K562 (cell line): ENCODE measurements at regions not wholly inside any gene's neighbourhood (a gene's known extent, or its start where the extent isn't known, plus 50 kb on each side); places are given as distances from the start of the nearest gene placed in this dataset.

Experiments used
- ATAC-seq: fragments of 200-7000 bp; cut with Tn5 transposase; 3 replicates; pipeline ENCODE4 v1.9.1; 2020; ENCODE audit warnings: moderate library complexity
- BruUV-seq: library from RNA; stranded (reverse); fragments of 400-500 nt; replicated peaks from 2 replicates; lab custom pipeline; 2021; lab: Mats Ljungman, UMichigan
- CTCF ChIA-PET: fragments of 300-600 bp; formaldehyde crosslinking; extraction: SDS; loops from one replicate; lab custom pipeline; 2021; ENCODE audit warnings: low intra/inter-chr PET ratio; lab: Yijun Ruan, JAX
- POLR2A ChIA-PET: fragments of 300-600, 350-650 bp; sonication (Branson Sonifier 250); formaldehyde crosslinking; extraction: SDS; loops from one replicate; lab custom pipeline; 2021; ENCODE audit warnings: antibody characterized with exemption, inconsistent platforms; lab: Yijun Ruan, JAX
- DNase-seq, 4 experiments: peaks; one replicate each; pipeline versions ENCODE4 v3.0.0 to v3.0.0-alpha.2; 2011 to 2018; ENCODE audit warnings: low spot score in 3 of 4, mixed read lengths in 3 of 4; ENCODE audit errors: extremely low read depth in 1 of 4
- FAIRE-seq: peaks from 2 replicates; lab custom pipeline; 2011; peaks lifted over from hg19 to GRCh38; lab: Jason Lieb, UNC
- H2AFZ ChIP-seq: 2 replicates; pipeline ENCODE4 v1.6.0; 2011; ENCODE audit warnings: low read depth, low read length, control low read depth, inconsistent platforms
- H3K27ac ChIP-seq: fragments of 200-600 bp; 3 replicates; pipeline ENCODE4 v1.8.0; 2011; ENCODE audit warnings: low read depth, mild to moderate bottlenecking, control low read depth, inconsistent platforms, low read length, moderate library complexity, mixed read lengths; ENCODE audit errors: extremely low read depth
- H3K27me3 ChIP-seq, 2 experiments: fragments of 300-600 bp in 1 of 2; 2 replicates in 1 of 2; 3 replicates in 1 of 2; pipeline versions ENCODE4 v1.6.0 to v1.8.0; 2011; ENCODE audit warnings: inconsistent platforms in 2 of 2, low read length in 2 of 2, mild to moderate bottlenecking in 1 of 2, mixed read lengths in 1 of 2, moderate library complexity in 1 of 2; ENCODE audit not compliant: control insufficient read depth in 2 of 2, insufficient read depth in 2 of 2
- H3K36me3 ChIP-seq: fragments of 300-600 bp; 3 replicates; pipeline ENCODE4 v1.8.0; 2011; ENCODE audit warnings: mild to moderate bottlenecking, low read length, inconsistent platforms; ENCODE audit not compliant: control insufficient read depth, insufficient read depth
- H3K4me1 ChIP-seq, 2 experiments: fragments of 200-600 bp in 1 of 2; replicated peaks in 1 of 2; 2 replicates in 1 of 2; 3 replicates in 1 of 2; pipeline versions ENCODE4 v1.5.1 to v1.8.0; 2011; ENCODE audit warnings: inconsistent platforms in 2 of 2, low read length in 2 of 2, mild to moderate bottlenecking in 1 of 2, mixed read lengths in 1 of 2, moderate library complexity in 1 of 2; ENCODE audit not compliant: control insufficient read depth in 2 of 2, insufficient read depth in 2 of 2
- H3K4me2 ChIP-seq: 2 replicates; pipeline ENCODE4 v1.6.1; 2011; ENCODE audit warnings: low read length, control low read depth, inconsistent platforms, mixed read lengths; ENCODE audit not compliant: insufficient read depth
- H3K4me3 ChIP-seq: fragments of 200-600 bp; sonication (generic), shearing (Covaris generic); 2 replicates; pipeline ENCODE4 v1.5.1; 2016; ENCODE audit warnings: control low read depth, inconsistent platforms
- H3K79me2 ChIP-seq: fragments of 200-600 bp; 3 replicates; pipeline ENCODE4 v1.8.0; 2011; ENCODE audit warnings: low read length, inconsistent platforms; ENCODE audit not compliant: control insufficient read depth, insufficient read depth
- H3K9ac ChIP-seq, 2 experiments: 2 replicates each; pipeline versions ENCODE4 v1.6.0 to v1.6.1; 2011; ENCODE audit warnings: low read depth in 2 of 2, low read length in 2 of 2, control low read depth in 1 of 2, inconsistent platforms in 1 of 2, mild to moderate bottlenecking in 1 of 2, mixed read lengths in 1 of 2; ENCODE audit not compliant: insufficient read depth in 1 of 2
- H3K9me1 ChIP-seq: one replicate; pipeline ENCODE4 v1.6.0; 2011; ENCODE audit warnings: inconsistent platforms, mild to moderate bottlenecking, low read length, moderate library complexity; ENCODE audit not compliant: control insufficient read depth, insufficient read depth
- H3K9me3 ChIP-seq: replicated peaks from 2 replicates; pipeline ENCODE4 v1.5.1; 2011; ENCODE audit warnings: low read depth, low read length, inconsistent platforms; ENCODE audit not compliant: control insufficient read depth, insufficient read depth
- H4K20me1 ChIP-seq: replicated peaks from 2 replicates; pipeline ENCODE4 v1.6.1; 2011; ENCODE audit warnings: low read length, inconsistent platforms, mixed read lengths; ENCODE audit not compliant: control insufficient read depth, insufficient read depth
- HNRNPLL ChIP-seq: fragments of 200-400 bp; formaldehyde crosslinking; IDR thresholded peaks from 2 replicates; pipeline ENCODE4 v1.6.1; 2017; ENCODE audit warnings: low read length, low read depth, mild to moderate bottlenecking; ENCODE audit not compliant: poor library complexity, severe bottlenecking
- JUND ChIP-seq, 2 experiments: IDR thresholded peaks; 2 replicates in 1 of 2; 3 replicates in 1 of 2; pipeline ENCODE4 v1.6.1; 2011; ENCODE audit warnings: borderline replicate concordance in 2 of 2, low read depth in 2 of 2, low read length in 2 of 2, improper control_type of control experiment in 1 of 2, missing biosample characterization in 1 of 2, missing genetic modification characterization in 1 of 2, missing genetic modification reagents in 1 of 2
- RBM39 ChIP-seq: fragments of 200-400 bp; formaldehyde crosslinking; optimal IDR thresholded peaks from 2 replicates; pipeline ENCODE3; 2018; ENCODE audit warnings: low read depth, low read length
- SMC3 ChIP-seq: conservative IDR thresholded peaks from 2 replicates; pipeline ENCODE4 v1.6.1; 2011; ENCODE audit warnings: low read depth, low read length, improper control_type of control experiment; ENCODE audit not compliant: insufficient read depth
- TRIM24 ChIP-seq, 2 experiments: fragments of 450-650 bp; IDR thresholded peaks; 2 replicates each; pipeline ENCODE4 v1.6.1; 2016
- ZNF175 ChIP-seq: fragments of 200-800 bp; sonication (Bioruptor generic); IDR thresholded peaks from 2 replicates; pipeline ENCODE4 v1.6.1; 2016; ENCODE audit warnings: low read depth, mild to moderate bottlenecking, missing genetic modification characterization, missing compliant biosample characterization
- ZNF354B ChIP-seq: fragments of 250-450 bp; sonication (Bioruptor Pico); IDR thresholded peaks from 2 replicates; pipeline ENCODE4 v1.4.0; 2020
- WGBS: fragments of 100-300 bp; shearing (Covaris generic); methylation state at CpG from one replicate; pipeline ENCODE4 v1.1.6; 2016; ENCODE audit warnings: low coverage, mixed read lengths; ENCODE audit not compliant: insufficient coverage; ENCODE audit errors: missing lambda C conversion rate; 5-methylcytosine and 5-hydroxymethylcytosine counted together
- in situ Hi-C: fragments of 300-500 bp; cut with MboI; formaldehyde crosslinking; loops from 4 replicates; pipeline ENCODE4 v1.15.0; 2018; ENCODE audit warnings: inconsistent platforms, mixed read lengths
- intact Hi-C: fragments of 100-400 bp; cut with micrococcal nuclease; formaldehyde crosslinking; loops from 2 replicates; pipeline ENCODE4 v1.14.2; 2022
- TF ChIP-seq, protein P1 (sequence below): fragments of 200-600 bp; sonication (generic); IDR thresholded peaks from one replicate; pipeline ENCODE4 v1.6.1; 2012; ENCODE audit warnings: mild to moderate bottlenecking, low read depth, low read length, inconsistent platforms
- TF ChIP-seq, protein P2 (sequence below), 2 experiments: fragments of 450-650 bp in 1 of 2; sonication (generic) in 1 of 2; formaldehyde crosslinking in 1 of 2; IDR thresholded peaks in 1 of 2; conservative IDR thresholded peaks in 1 of 2; 2 replicates each; pipeline versions ENCODE4 v1.6.1 to v1.8.1; 2016 to 2023; ENCODE audit warnings: mild to moderate bottlenecking in 2 of 2, moderate library complexity in 2 of 2, inconsistent platforms in 1 of 2, missing genetic modification reagents in 1 of 2

DNA sequence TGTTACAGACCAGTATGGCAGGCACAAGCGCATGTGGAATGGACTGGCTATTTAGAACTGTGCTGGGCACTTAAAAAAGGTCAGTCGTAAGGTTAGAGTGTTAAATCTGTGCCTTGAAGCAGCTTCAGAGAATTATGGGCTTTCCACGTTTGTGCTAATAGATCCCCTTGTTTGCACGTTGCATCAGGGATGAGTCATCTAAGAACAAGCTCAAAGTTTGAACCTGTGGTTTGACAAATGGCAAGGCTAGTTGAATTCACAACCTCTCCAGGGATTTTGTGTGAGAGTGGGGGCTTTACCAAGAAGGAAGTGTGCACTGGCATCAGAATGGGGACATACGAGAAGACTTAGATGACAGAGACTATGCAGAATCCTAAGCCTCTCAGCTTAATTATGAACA lies 249.6 kb downstream of the IRX1 start:
- H3K27ac ChIP-seq: no peak overlapping the region
- WGBS: 2% methylated on average over 5 of the region's 5 CpGs
- TF ChIP-seq ZNF175 (CRISPR knock-in tag) (no peak), JUND (IDR thresholded peaks at IDR 0.05; ENCODE audit: borderline replicate concordance, low read depth, low read length) (no peak), JUND (tag; IDR thresholded peaks at IDR 0.05; ENCODE audit: borderline replicate concordance, low read depth, low read length) (0 out of 3 replicates have a peak, but pooled peaks have one; percentile 14), HNRNPLL (no peak), SMC3 (no peak), TRIM24 (IDR thresholded peaks at IDR 0.05) (peak in 1 of 2 experiments; percentile 16; a peak in 2 of 4 replicates), RBM39 (no peak), ZNF354B (no peak)
- TF ChIP-seq, protein P1, sequence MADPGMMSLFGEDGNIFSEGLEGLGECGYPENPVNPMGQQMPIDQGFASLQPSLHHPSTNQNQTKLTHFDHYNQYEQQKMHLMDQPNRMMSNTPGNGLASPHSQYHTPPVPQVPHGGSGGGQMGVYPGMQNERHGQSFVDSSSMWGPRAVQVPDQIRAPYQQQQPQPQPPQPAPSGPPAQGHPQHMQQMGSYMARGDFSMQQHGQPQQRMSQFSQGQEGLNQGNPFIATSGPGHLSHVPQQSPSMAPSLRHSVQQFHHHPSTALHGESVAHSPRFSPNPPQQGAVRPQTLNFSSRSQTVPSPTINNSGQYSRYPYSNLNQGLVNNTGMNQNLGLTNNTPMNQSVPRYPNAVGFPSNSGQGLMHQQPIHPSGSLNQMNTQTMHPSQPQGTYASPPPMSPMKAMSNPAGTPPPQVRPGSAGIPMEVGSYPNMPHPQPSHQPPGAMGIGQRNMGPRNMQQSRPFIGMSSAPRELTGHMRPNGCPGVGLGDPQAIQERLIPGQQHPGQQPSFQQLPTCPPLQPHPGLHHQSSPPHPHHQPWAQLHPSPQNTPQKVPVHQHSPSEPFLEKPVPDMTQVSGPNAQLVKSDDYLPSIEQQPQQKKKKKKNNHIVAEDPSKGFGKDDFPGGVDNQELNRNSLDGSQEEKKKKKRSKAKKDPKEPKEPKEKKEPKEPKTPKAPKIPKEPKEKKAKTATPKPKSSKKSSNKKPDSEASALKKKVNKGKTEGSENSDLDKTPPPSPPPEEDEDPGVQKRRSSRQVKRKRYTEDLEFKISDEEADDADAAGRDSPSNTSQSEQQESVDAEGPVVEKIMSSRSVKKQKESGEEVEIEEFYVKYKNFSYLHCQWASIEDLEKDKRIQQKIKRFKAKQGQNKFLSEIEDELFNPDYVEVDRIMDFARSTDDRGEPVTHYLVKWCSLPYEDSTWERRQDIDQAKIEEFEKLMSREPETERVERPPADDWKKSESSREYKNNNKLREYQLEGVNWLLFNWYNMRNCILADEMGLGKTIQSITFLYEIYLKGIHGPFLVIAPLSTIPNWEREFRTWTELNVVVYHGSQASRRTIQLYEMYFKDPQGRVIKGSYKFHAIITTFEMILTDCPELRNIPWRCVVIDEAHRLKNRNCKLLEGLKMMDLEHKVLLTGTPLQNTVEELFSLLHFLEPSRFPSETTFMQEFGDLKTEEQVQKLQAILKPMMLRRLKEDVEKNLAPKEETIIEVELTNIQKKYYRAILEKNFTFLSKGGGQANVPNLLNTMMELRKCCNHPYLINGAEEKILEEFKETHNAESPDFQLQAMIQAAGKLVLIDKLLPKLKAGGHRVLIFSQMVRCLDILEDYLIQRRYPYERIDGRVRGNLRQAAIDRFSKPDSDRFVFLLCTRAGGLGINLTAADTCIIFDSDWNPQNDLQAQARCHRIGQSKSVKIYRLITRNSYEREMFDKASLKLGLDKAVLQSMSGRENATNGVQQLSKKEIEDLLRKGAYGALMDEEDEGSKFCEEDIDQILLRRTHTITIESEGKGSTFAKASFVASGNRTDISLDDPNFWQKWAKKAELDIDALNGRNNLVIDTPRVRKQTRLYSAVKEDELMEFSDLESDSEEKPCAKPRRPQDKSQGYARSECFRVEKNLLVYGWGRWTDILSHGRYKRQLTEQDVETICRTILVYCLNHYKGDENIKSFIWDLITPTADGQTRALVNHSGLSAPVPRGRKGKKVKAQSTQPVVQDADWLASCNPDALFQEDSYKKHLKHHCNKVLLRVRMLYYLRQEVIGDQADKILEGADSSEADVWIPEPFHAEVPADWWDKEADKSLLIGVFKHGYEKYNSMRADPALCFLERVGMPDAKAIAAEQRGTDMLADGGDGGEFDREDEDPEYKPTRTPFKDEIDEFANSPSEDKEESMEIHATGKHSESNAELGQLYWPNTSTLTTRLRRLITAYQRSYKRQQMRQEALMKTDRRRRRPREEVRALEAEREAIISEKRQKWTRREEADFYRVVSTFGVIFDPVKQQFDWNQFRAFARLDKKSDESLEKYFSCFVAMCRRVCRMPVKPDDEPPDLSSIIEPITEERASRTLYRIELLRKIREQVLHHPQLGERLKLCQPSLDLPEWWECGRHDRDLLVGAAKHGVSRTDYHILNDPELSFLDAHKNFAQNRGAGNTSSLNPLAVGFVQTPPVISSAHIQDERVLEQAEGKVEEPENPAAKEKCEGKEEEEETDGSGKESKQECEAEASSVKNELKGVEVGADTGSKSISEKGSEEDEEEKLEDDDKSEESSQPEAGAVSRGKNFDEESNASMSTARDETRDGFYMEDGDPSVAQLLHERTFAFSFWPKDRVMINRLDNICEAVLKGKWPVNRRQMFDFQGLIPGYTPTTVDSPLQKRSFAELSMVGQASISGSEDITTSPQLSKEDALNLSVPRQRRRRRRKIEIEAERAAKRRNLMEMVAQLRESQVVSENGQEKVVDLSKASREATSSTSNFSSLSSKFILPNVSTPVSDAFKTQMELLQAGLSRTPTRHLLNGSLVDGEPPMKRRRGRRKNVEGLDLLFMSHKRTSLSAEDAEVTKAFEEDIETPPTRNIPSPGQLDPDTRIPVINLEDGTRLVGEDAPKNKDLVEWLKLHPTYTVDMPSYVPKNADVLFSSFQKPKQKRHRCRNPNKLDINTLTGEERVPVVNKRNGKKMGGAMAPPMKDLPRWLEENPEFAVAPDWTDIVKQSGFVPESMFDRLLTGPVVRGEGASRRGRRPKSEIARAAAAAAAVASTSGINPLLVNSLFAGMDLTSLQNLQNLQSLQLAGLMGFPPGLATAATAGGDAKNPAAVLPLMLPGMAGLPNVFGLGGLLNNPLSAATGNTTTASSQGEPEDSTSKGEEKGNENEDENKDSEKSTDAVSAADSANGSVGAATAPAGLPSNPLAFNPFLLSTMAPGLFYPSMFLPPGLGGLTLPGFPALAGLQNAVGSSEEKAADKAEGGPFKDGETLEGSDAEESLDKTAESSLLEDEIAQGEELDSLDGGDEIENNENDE: no peak
- TF ChIP-seq, protein P2, sequence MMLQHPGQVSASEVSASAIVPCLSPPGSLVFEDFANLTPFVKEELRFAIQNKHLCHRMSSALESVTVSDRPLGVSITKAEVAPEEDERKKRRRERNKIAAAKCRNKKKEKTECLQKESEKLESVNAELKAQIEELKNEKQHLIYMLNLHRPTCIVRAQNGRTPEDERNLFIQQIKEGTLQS (IDR thresholded peaks at IDR 0.05): peak; percentile 62; the same call in 1 of the 2 replicates
- TF ChIP-seq, protein P2 (CRISPR knock-in tag; conservative IDR thresholded peaks at IDR 0.05): no peak
- no peaks in the 10 kb centered on the region for H4K20me1 ChIP-seq
- no peak for ATAC-seq
- no peak overlapping the region for H3K9ac ChIP-seq
- no peaks in the 10 kb centered on the region for H3K79me2 ChIP-seq
- H3K4me1 ChIP-seq: no peaks in the 10 kb centered on the region
- H3K9me1 ChIP-seq: no peaks in the 10 kb centered on the region
- ChIA-PET CTCF (no interaction called here), POLR2A (no interaction called here)
- BruUV-seq: no TSS peak
- H3K36me3 ChIP-seq: no peaks in the 10 kb centered on the region
- intact Hi-C loops: no loop called here
- no peaks in the 10 kb centered on the region for H3K9me3 ChIP-seq
- no peak overlapping the region for H2AFZ ChIP-seq
- no peak for DNase-seq
- H3K4me2 ChIP-seq: no peak overlapping the region
- in situ Hi-C loops: no loop called here
- no peak for FAIRE-seq
- no peaks in the 10 kb centered on the region; a peak in 1 of 5 replicates for H3K27me3 ChIP-seq
- H3K4me3 ChIP-seq: no peak overlapping the region
